ENCODE measurements at regions not wholly inside any gene's neighbourhood (a gene's known extent, or its start where the extent isn't known, plus 50 kb on each side); places are given as distances from the start of the nearest gene placed in this dataset.
A peak's percentile ranks its signal among the peaks of the same experiment; 100 is the strongest.
"Not testable (repeated sequence)": the region's sequence is repeated elsewhere in the genome, so short reads cannot be mapped to it uniquely, and the experiment has no call there.

- no peak for DNase-seq
Observed at GRCh38 chr4:64940698-64941097, 531.4 kb upstream of the TECRL start.

- no peak for DNase-seq
Observed at GRCh38 chr4:64935469-64936001, 526.3 kb upstream of the TECRL start.

GRCh38 chr4:64911846-64912245, 502.6 kb upstream of the TECRL start:
- DNase-seq, result no peak

GRCh38 chr4:64903986-64904385, 494.7 kb upstream of the TECRL start:
- DNase-seq, result no peak

GRCh38 chr4:64899563-64899962, 490.3 kb upstream of the TECRL start:
- DNase-seq, result no peak

GRCh38 chr4:64899030-64899429, 489.8 kb upstream of the TECRL start:
- not testable (repeated sequence) for DNase-seq

- no peak for DNase-seq
Observed at GRCh38 chr4:64897683-64898082, 488.4 kb upstream of the TECRL start.

GRCh38 chr4:64895031-64895430, 485.8 kb upstream of the TECRL start:
- DNase-seq, result no peak

- no peak for DNase-seq
Observed at GRCh38 chr4:64893205-64893604, 484.0 kb upstream of the TECRL start.

- DNase-seq, result no peak
Observed at GRCh38 chr4:64889906-64890610, 480.8 kb upstream of the TECRL start.

- DNase-seq, result peak; percentile 60
Observed at GRCh38 chr4:64883087-64883807, 474.0 kb upstream of the TECRL start.

- DNase-seq, result peak; percentile 53
Observed at GRCh38 chr4:64882311-64883086, 473.2 kb upstream of the TECRL start.

- DNase-seq, result no peak
Observed at GRCh38 chr4:64880557-64880956, 471.3 kb upstream of the TECRL start.

- DNase-seq, result no peak
Observed at GRCh38 chr4:64876021-64876420, 466.8 kb upstream of the TECRL start.

GRCh38 chr4:64870558-64870957, 461.3 kb upstream of the TECRL start:
- DNase-seq, result no peak

GRCh38 chr4:64857815-64858214, 448.6 kb upstream of the TECRL start:
- DNase-seq, result no peak

- DNase-seq, result no peak
Observed at GRCh38 chr4:64857198-64857597, 447.9 kb upstream of the TECRL start.

- no peak for DNase-seq
Observed at GRCh38 chr4:64846417-64846816, 437.2 kb upstream of the TECRL start.

GRCh38 chr4:64829749-64830148, 420.5 kb upstream of the TECRL start:
- DNase-seq, result no peak

GRCh38 chr4:64824591-64824990, 415.3 kb upstream of the TECRL start:
- no peak for DNase-seq

- no peak for DNase-seq
Observed at GRCh38 chr4:64822405-64822804, 413.2 kb upstream of the TECRL start.

- DNase-seq, result no peak
Observed at GRCh38 chr4:64821219-64821976, 412.1 kb upstream of the TECRL start.

GRCh38 chr4:64814616-64815015, 405.4 kb upstream of the TECRL start:
- no peak for DNase-seq

All from activated CD4-positive, alpha-beta T cell treated with anti-CD3 and anti-CD28 coated beads, Interleukin-10, Interleukin-2, amounts not matched to agents 100 ng/mL and 50 ng/mL, durations not matched to agents 16 hours and 8 hours (primary cell).